H9 (cell line): ENCODE measurements at regions not wholly inside any gene's neighbourhood (a gene's known extent, or its start where the extent isn't known, plus 50 kb on each side); places are given as distances from the start of the nearest gene placed in this dataset.

Source experiments
- DNase-seq: peaks from one replicate; pipeline ENCODE4 v3.0.0-alpha.2; 2017
- H2AFZ ChIP-seq: one replicate; pipeline ENCODE4 v1.6.1; 2013; ENCODE audit warnings: mild to moderate bottlenecking, low read length, control low read depth, moderate library complexity
- H2AK5ac ChIP-seq: 2 replicates; pipeline ENCODE4 v1.6.1; 2013; ENCODE audit warnings: low read length, control low read depth, mixed read lengths; ENCODE audit not compliant: insufficient read length
- H2BK120ac ChIP-seq: one replicate; pipeline ENCODE4 v1.6.1; 2013; ENCODE audit warnings: low read depth, mild to moderate bottlenecking, low read length, control low read depth, inconsistent platforms; ENCODE audit not compliant: poor library complexity, severe bottlenecking
- H2BK12ac ChIP-seq: 2 replicates; pipeline ENCODE4 v1.6.1; 2013; ENCODE audit warnings: low read length, control low read depth, mixed read lengths, low read depth; ENCODE audit not compliant: insufficient read length
- H2BK15ac ChIP-seq: 2 replicates; pipeline ENCODE4 v1.6.1; 2013; ENCODE audit warnings: low read depth, low read length, control low read depth
- H2BK20ac ChIP-seq: one replicate; pipeline ENCODE4 v1.6.1; 2013; ENCODE audit warnings: low read depth, mild to moderate bottlenecking, low read length, control low read depth, inconsistent platforms; ENCODE audit not compliant: poor library complexity, severe bottlenecking
- H2BK5ac ChIP-seq: 2 replicates; pipeline ENCODE4 v1.6.1; 2013; ENCODE audit warnings: low read length, control low read depth, mixed read lengths; ENCODE audit not compliant: insufficient read length
- H3K14ac ChIP-seq: 2 replicates; pipeline ENCODE4 v1.6.1; 2013; ENCODE audit warnings: low read length, control low read depth; ENCODE audit not compliant: insufficient read depth
- H3K18ac ChIP-seq: 2 replicates; pipeline ENCODE4 v1.6.1; 2013; ENCODE audit warnings: low read depth, mild to moderate bottlenecking, mixed read lengths, low read length, control low read depth; ENCODE audit not compliant: insufficient read length
- H3K23ac ChIP-seq: 2 replicates; pipeline ENCODE4 v1.6.1; 2013; ENCODE audit warnings: low read length, control low read depth, mixed read lengths, low read depth; ENCODE audit not compliant: insufficient read length
- H3K23me2 ChIP-seq: 2 replicates; pipeline ENCODE4 v1.6.1; 2013; ENCODE audit warnings: low read depth, mild to moderate bottlenecking, mixed read lengths, low read length, control low read depth; ENCODE audit not compliant: insufficient read length, poor library complexity, severe bottlenecking
- H3K27ac ChIP-seq: 2 replicates; pipeline ENCODE4 v1.5.1; 2013; ENCODE audit warnings: low read length, control low read depth, mixed read lengths, low read depth; ENCODE audit not compliant: insufficient read length
- H3K27me3 ChIP-seq: 2 replicates; pipeline ENCODE4 v1.6.1; 2013; ENCODE audit warnings: low read length, control low read depth, inconsistent platforms; ENCODE audit not compliant: insufficient read depth
- H3K4ac ChIP-seq: 2 replicates; pipeline ENCODE4 v1.6.1; 2013; ENCODE audit warnings: low read depth, mild to moderate bottlenecking, control low read depth, inconsistent platforms, low read length, moderate library complexity
- H3K4me1 ChIP-seq: 2 replicates; pipeline ENCODE4 v1.6.1; 2013; ENCODE audit warnings: low read length, control low read depth, inconsistent platforms; ENCODE audit not compliant: insufficient read depth
- H3K4me2 ChIP-seq: 2 replicates; pipeline ENCODE4 v1.6.1; 2013; ENCODE audit warnings: low read length, control low read depth, mixed read lengths; ENCODE audit not compliant: insufficient read length, insufficient read depth
- H3K56ac ChIP-seq: 2 replicates; pipeline ENCODE4 v1.6.1; 2013; ENCODE audit warnings: low read depth, mild to moderate bottlenecking, mixed read lengths, low read length, control low read depth; ENCODE audit not compliant: insufficient read length
- H3K79me1 ChIP-seq: 2 replicates; pipeline ENCODE4 v1.6.1; 2013; ENCODE audit warnings: low read depth, mild to moderate bottlenecking, moderate library complexity, low read length, control low read depth, inconsistent platforms; ENCODE audit not compliant: insufficient read depth, poor library complexity, severe bottlenecking
- H3K79me2 ChIP-seq: 2 replicates; pipeline ENCODE4 v1.6.1; 2013; ENCODE audit warnings: low read length, control low read depth, inconsistent platforms; ENCODE audit not compliant: insufficient read depth
- H3K9ac ChIP-seq: 2 replicates; pipeline ENCODE4 v1.6.1; 2013; ENCODE audit warnings: low read length, control low read depth, mixed read lengths; ENCODE audit not compliant: insufficient read length; ENCODE audit errors: extremely low read depth
- H3K9me3 ChIP-seq: one replicate; pipeline ENCODE4 v1.6.1; 2013; ENCODE audit warnings: low read depth, low read length, inconsistent platforms; ENCODE audit not compliant: control insufficient read depth
- H3T11ph ChIP-seq: one replicate; pipeline ENCODE4 v1.6.1; 2013; ENCODE audit warnings: mild to moderate bottlenecking, low read length, control low read depth, inconsistent platforms
- H4K20me1 ChIP-seq: one replicate; pipeline ENCODE4 v1.6.1; 2013; ENCODE audit not compliant: control insufficient read depth, insufficient read length, insufficient read depth
- H4K5ac ChIP-seq: 2 replicates; pipeline ENCODE4 v1.6.1; 2013; ENCODE audit warnings: low read depth, mild to moderate bottlenecking, mixed read lengths, low read length, control low read depth; ENCODE audit not compliant: insufficient read length
- H4K8ac ChIP-seq: replicated peaks from 2 replicates; pipeline ENCODE4 v1.6.1; 2013; ENCODE audit warnings: low read length, control low read depth, mixed read lengths, low read depth; ENCODE audit not compliant: insufficient read length
- H4K91ac ChIP-seq: 2 replicates; pipeline ENCODE4 v1.6.1; 2013; ENCODE audit warnings: low read depth, mild to moderate bottlenecking, moderate library complexity, mixed read lengths, low read length, control low read depth; ENCODE audit not compliant: insufficient read length
- H3K27ac Mint-ChIP-seq, 3 experiments: 2 replicates in 2 of 3; 3 replicates in 1 of 3; pipeline ENCODE4 v1.8.0; 2020 to 2021; ENCODE audit warnings: mixed read lengths in 3 of 3, mild to moderate bottlenecking in 1 of 3, moderate library complexity in 1 of 3
- H3K27me3 Mint-ChIP-seq: 2 replicates; pipeline ENCODE4 v1.8.0; 2021; ENCODE audit warnings: low read depth, mild to moderate bottlenecking, moderate library complexity, mixed read lengths
- H3K36me3 Mint-ChIP-seq, 3 experiments: 2 replicates in 2 of 3; 3 replicates in 1 of 3; pipeline ENCODE4 v1.8.0; 2020 to 2021; ENCODE audit warnings: low read depth in 3 of 3, mixed read lengths in 3 of 3; ENCODE audit not compliant: insufficient read depth in 1 of 3
- H3K4me1 Mint-ChIP-seq, 2 experiments: 2 replicates each; pipeline ENCODE4 v1.8.0; 2020; ENCODE audit warnings: mixed read lengths in 2 of 2
- H3K4me3 Mint-ChIP-seq, 2 experiments: 2 replicates in 1 of 2; 3 replicates in 1 of 2; pipeline ENCODE4 v1.8.0; 2020 to 2021; ENCODE audit warnings: mild to moderate bottlenecking in 2 of 2, mixed read lengths in 2 of 2, moderate library complexity in 1 of 2
- H3K9me3 Mint-ChIP-seq, 2 experiments: 2 replicates in 1 of 2; 3 replicates in 1 of 2; pipeline ENCODE4 v1.8.0; 2020; ENCODE audit warnings: mild to moderate bottlenecking in 2 of 2, mixed read lengths in 2 of 2, moderate library complexity in 1 of 2
- WGBS: extraction: QIAGEN DNeasy Blood & Tissue Kit; methylation state at CpG from one replicate; pipeline ENCODE4 v1.1.7; 2013; ENCODE audit warnings: missing lambda C conversion rate, low lambda C conversion rate, mixed read lengths; ENCODE audit not compliant: insufficient read length; ENCODE audit errors: extremely low coverage; 5-methylcytosine and 5-hydroxymethylcytosine counted together
- TF ChIP-seq, protein P1 (sequence below): fragments of 200-600 bp; sonication (generic); conservative IDR thresholded peaks from 3 replicates; pipeline ENCODE4 v1.8.0; 2021; ENCODE audit warnings: antibody characterized with exemption, mild to moderate bottlenecking

DNA sequence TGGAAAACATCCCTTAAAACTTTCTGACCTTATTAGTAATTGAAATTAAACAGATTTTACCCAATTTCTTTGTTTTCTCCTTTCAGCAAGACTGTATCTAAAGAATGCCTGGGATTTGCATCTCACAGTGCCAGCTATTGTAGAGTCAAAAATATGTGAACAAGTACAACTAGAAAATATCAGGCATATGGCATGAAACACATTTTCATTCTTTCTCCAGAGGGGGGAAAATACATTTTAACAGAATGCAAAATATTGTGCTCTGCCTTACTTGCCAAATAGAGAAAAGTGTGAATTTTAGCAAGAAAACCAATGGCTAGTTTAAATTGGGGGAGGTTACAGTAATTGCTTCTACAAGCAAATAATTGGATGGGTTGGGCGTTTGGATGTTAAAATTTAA is 366.6 kb upstream of the FIGN start:
- no peak overlapping the region for H2BK120ac ChIP-seq
- H3T11ph ChIP-seq: no peak overlapping the region
- no peak for DNase-seq

More for the DNA sequence above, 366.6 kb upstream of the FIGN start:
- no CpG with 5 or more reads among the region's 1 CpG for WGBS
- Histone ChIP-seq H3K9ac (no peak overlapping the region), H3K4me2 (no peak overlapping the region), H3K4me1 (no peaks in the 10 kb centered on the region; the same call in 1 of the 2 replicates), H4K20me1 (no peaks in the 10 kb centered on the region), H4K8ac (no peak overlapping the region), H3K23me2 (no peaks in the 10 kb centered on the region), H2AK5ac (no peak overlapping the region), H3K4ac (no peak overlapping the region), H2BK12ac (no peak overlapping the region), H2BK15ac (no peak overlapping the region), H2AFZ (no peak overlapping the region), H3K27ac (no peak overlapping the region), H3K18ac (no peak overlapping the region), H3K14ac (no peak overlapping the region), H3K9me3 (no peaks in the 10 kb centered on the region), H3K27me3 (no peaks in the 10 kb centered on the region), H3K56ac (no peak overlapping the region), H2BK20ac (no peak overlapping the region), H3K79me1 (no peaks in the 10 kb centered on the region), H2BK5ac (no peak overlapping the region), H3K23ac (no peak overlapping the region), H3K79me2 (no peaks in the 10 kb centered on the region), H4K5ac (no peak overlapping the region), H4K91ac (no peak overlapping the region)
- Mint-ChIP-seq H3K27ac (no peak overlapping the region; a peak in 1 of 7 replicates), H3K27me3 (no peaks in the 10 kb centered on the region), H3K9me3 (peaks cover 0 to 7% of the 10 kb centered on the region in 2 experiments; a peak in 2 of 5 replicates), H3K4me1 (peaks cover 14% of the 10 kb centered on the region in 2 experiments), H3K4me3 (no peak overlapping the region), H3K36me3 (peaks cover 0 to 7% (median 0%) of the 10 kb centered on the region in 3 experiments; a peak in 1 of 7 replicates)
- TF ChIP-seq, protein P1, sequence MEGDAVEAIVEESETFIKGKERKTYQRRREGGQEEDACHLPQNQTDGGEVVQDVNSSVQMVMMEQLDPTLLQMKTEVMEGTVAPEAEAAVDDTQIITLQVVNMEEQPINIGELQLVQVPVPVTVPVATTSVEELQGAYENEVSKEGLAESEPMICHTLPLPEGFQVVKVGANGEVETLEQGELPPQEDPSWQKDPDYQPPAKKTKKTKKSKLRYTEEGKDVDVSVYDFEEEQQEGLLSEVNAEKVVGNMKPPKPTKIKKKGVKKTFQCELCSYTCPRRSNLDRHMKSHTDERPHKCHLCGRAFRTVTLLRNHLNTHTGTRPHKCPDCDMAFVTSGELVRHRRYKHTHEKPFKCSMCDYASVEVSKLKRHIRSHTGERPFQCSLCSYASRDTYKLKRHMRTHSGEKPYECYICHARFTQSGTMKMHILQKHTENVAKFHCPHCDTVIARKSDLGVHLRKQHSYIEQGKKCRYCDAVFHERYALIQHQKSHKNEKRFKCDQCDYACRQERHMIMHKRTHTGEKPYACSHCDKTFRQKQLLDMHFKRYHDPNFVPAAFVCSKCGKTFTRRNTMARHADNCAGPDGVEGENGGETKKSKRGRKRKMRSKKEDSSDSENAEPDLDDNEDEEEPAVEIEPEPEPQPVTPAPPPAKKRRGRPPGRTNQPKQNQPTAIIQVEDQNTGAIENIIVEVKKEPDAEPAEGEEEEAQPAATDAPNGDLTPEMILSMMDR: no peak
